IMR-90 (cell line): ENCODE measurements at regions not wholly inside any gene's neighbourhood (a gene's known extent, or its start where the extent isn't known, plus 50 kb on each side); places are given as distances from the start of the nearest gene placed in this dataset.

Source experiments
- ATAC-seq: fragments of 200-7000 bp; cut with Tn5 transposase; 2 replicates; pipeline ENCODE4 v1.9.1; 2020; ENCODE audit warnings: low read depth, mild to moderate bottlenecking, moderate library complexity
- BruUV-seq: library from RNA; stranded (reverse); fragments of 400-500 nt; replicated peaks from 2 replicates; lab custom pipeline; 2021; lab: Mats Ljungman, UMichigan
- CTCF ChIA-PET: fragments of 300-600 bp; formaldehyde crosslinking; extraction: SDS; loops from one replicate; lab custom pipeline; 2021; ENCODE audit warnings: antibody characterized with exemption; lab: Yijun Ruan, JAX
- POLR2A ChIA-PET: fragments of 300-600 bp; sonication (Branson Sonifier 250); formaldehyde crosslinking; loops from one replicate; lab custom pipeline; 2022; ENCODE audit warnings: antibody characterized with exemption; ENCODE audit not compliant: unreplicated experiment; lab: Charles Lee
- DNase-seq: peaks from one replicate; pipeline ENCODE4 v3.0.0; 2013
- H2AFZ ChIP-seq: replicated peaks from 2 replicates; pipeline ENCODE3; 2013; ENCODE audit warnings: low read length, mild to moderate bottlenecking; ENCODE audit not compliant: poor library complexity
- H2AK5ac ChIP-seq: 2 replicates; pipeline ENCODE4 v1.6.1; 2013; ENCODE audit warnings: low read depth, low read length, inconsistent platforms
- H2AK9ac ChIP-seq: replicated peaks from 2 replicates; pipeline ENCODE3; 2013; ENCODE audit warnings: mild to moderate bottlenecking, low read depth, low read length, moderate library complexity; ENCODE audit not compliant: poor library complexity
- H2BK120ac ChIP-seq: 2 replicates; pipeline ENCODE4 v1.6.1; 2013; ENCODE audit warnings: low read depth, low read length, inconsistent platforms
- H2BK15ac ChIP-seq: 3 replicates; pipeline ENCODE4 v1.6.1; 2013; ENCODE audit warnings: low read depth, low read length, inconsistent platforms
- H2BK20ac ChIP-seq: 2 replicates; pipeline ENCODE4 v1.6.1; 2013; ENCODE audit warnings: low read depth, mild to moderate bottlenecking, inconsistent platforms, low read length, moderate library complexity
- H2BK5ac ChIP-seq: 2 replicates; pipeline ENCODE4 v1.6.1; 2013; ENCODE audit warnings: mild to moderate bottlenecking, low read depth, low read length, inconsistent platforms; ENCODE audit not compliant: poor library complexity, severe bottlenecking
- H3K14ac ChIP-seq: replicated peaks from 2 replicates; pipeline ENCODE4 v1.6.1; 2013; ENCODE audit warnings: low read depth, low read length, inconsistent platforms
- H3K18ac ChIP-seq: 2 replicates; pipeline ENCODE4 v1.6.1; 2013; ENCODE audit warnings: low read depth, low read length, control low read depth
- H3K23ac ChIP-seq: 2 replicates; pipeline ENCODE4 v1.6.1; 2013; ENCODE audit warnings: low read depth, low read length, inconsistent platforms
- H3K27ac ChIP-seq: 2 replicates; pipeline ENCODE4 v1.5.1; 2013; ENCODE audit warnings: mild to moderate bottlenecking, control low read depth, low read length; ENCODE audit not compliant: insufficient read depth
- H3K27me3 ChIP-seq: 2 replicates; pipeline ENCODE4 v1.6.1; 2013; ENCODE audit warnings: low read length; ENCODE audit not compliant: control insufficient read depth, insufficient read depth
- H3K36me3 ChIP-seq: 2 replicates; pipeline ENCODE4 v1.6.1; 2013; ENCODE audit warnings: low read length, mixed read lengths; ENCODE audit not compliant: control insufficient read depth, insufficient read depth
- H3K4ac ChIP-seq: 2 replicates; pipeline ENCODE4 v1.6.1; 2013; ENCODE audit warnings: low read depth, low read length, inconsistent platforms
- H3K4me1 ChIP-seq: 2 replicates; pipeline ENCODE4 v1.6.1; 2013; ENCODE audit warnings: low read length, mixed read lengths; ENCODE audit not compliant: control insufficient read depth, insufficient read depth
- H3K4me2 ChIP-seq: 2 replicates; pipeline ENCODE4 v1.6.1; 2013; ENCODE audit warnings: low read depth, mild to moderate bottlenecking, control low read depth, low read length, moderate library complexity
- H3K4me3 ChIP-seq: 2 replicates; pipeline ENCODE4 v1.5.1; 2013; ENCODE audit warnings: low read depth, mild to moderate bottlenecking, control low read depth, low read length, moderate library complexity; ENCODE audit not compliant: insufficient read depth
- H3K56ac ChIP-seq: 2 replicates; pipeline ENCODE4 v1.6.1; 2013; ENCODE audit warnings: low read length, inconsistent platforms; ENCODE audit not compliant: insufficient read depth; ENCODE audit errors: extremely low read depth
- H3K79me1 ChIP-seq, 2 experiments: 2 replicates each; pipeline ENCODE4 v1.6.1; 2013; ENCODE audit warnings: low read length in 2 of 2, inconsistent platforms in 1 of 2, low read depth in 1 of 2
- H3K9ac ChIP-seq: 2 replicates; pipeline ENCODE4 v1.6.1; 2013; ENCODE audit warnings: low read depth, low read length, control low read depth
- H3K9me1 ChIP-seq: 2 replicates; pipeline ENCODE4 v1.6.1; 2013; ENCODE audit warnings: low read length, inconsistent platforms; ENCODE audit not compliant: insufficient read depth
- H3K9me3 ChIP-seq: 2 replicates; pipeline ENCODE4 v1.6.1; 2013; ENCODE audit warnings: low read length; ENCODE audit not compliant: control insufficient read depth, insufficient read depth
- H4K20me1 ChIP-seq: 2 replicates; pipeline ENCODE4 v1.6.1; 2013; ENCODE audit warnings: low read length, inconsistent platforms; ENCODE audit not compliant: insufficient read depth
- H4K5ac ChIP-seq: 2 replicates; pipeline ENCODE4 v1.6.1; 2013; ENCODE audit warnings: mild to moderate bottlenecking, low read depth, low read length, control low read depth
- H4K8ac ChIP-seq, 2 experiments: 2 replicates each; pipeline ENCODE4 v1.6.1; 2013; ENCODE audit warnings: low read depth in 2 of 2, low read length in 2 of 2, control low read depth in 1 of 2, inconsistent platforms in 1 of 2
- H4K91ac ChIP-seq: 2 replicates; pipeline ENCODE4 v1.6.1; 2013; ENCODE audit warnings: low read depth, low read length, inconsistent platforms; ENCODE audit not compliant: insufficient read depth
- BHLHE40 ChIP-seq: fragments of 150-350 bp; IDR thresholded peaks from 2 replicates; pipeline ENCODE4 v1.6.1; 2016; ENCODE audit warnings: mild to moderate bottlenecking, low read depth, low read length
- CHD1 ChIP-seq: IDR thresholded peaks from 2 replicates; pipeline ENCODE4 v1.6.1; 2012; ENCODE audit warnings: low read depth, low read length, improper control_type of control experiment
- ELK1 ChIP-seq: fragments of 150-350 bp; IDR thresholded peaks from 2 replicates; pipeline ENCODE4 v1.6.1; 2016; ENCODE audit warnings: low read depth, mild to moderate bottlenecking, low read length, moderate library complexity, borderline replicate concordance
- MAFK ChIP-seq: IDR thresholded peaks from 2 replicates; pipeline ENCODE4 v1.6.1; 2012; ENCODE audit warnings: low read depth, low read length, improper control_type of control experiment
- MXI1 ChIP-seq: IDR thresholded peaks from 2 replicates; pipeline ENCODE4 v1.6.1; 2012; ENCODE audit warnings: low read depth, mild to moderate bottlenecking, low read length, moderate library complexity, borderline replicate concordance
- RAD21 ChIP-seq: IDR thresholded peaks from 2 replicates; pipeline ENCODE4 v1.6.1; 2012; ENCODE audit warnings: low read length, improper control_type of control experiment
- RCOR1 ChIP-seq: IDR thresholded peaks from 2 replicates; pipeline ENCODE4 v1.6.1; 2012; ENCODE audit warnings: mild to moderate bottlenecking, low read length, improper control_type of control experiment; ENCODE audit not compliant: insufficient replicate concordance
- SMC3 ChIP-seq: fragments of 150-350 bp; IDR thresholded peaks from 2 replicates; pipeline ENCODE4 v1.6.1; 2016; ENCODE audit warnings: low read depth, mild to moderate bottlenecking, antibody characterized with exemption, low read length, moderate library complexity
- WGBS, 2 experiments: methylation state at CpG; one replicate each; pipeline versions ENCODE4 v1.1.5 to v1.1.7; 2013; ENCODE audit warnings: missing lambda C conversion rate in 2 of 2; ENCODE audit not compliant: insufficient read length in 1 of 2; ENCODE audit errors: extremely low coverage in 2 of 2; 5-methylcytosine and 5-hydroxymethylcytosine counted together
- dilution Hi-C: fragments of 300-500 bp; cut with HindIII; formaldehyde crosslinking; loops from one replicate; pipeline ENCODE4 v1.14.3; 2018; ENCODE audit warnings: low sequenced_read_pairs; ENCODE audit not compliant: unreplicated experiment
- in situ Hi-C: fragments of 300-500 bp; cut with MboI; formaldehyde crosslinking; loops from 3 replicates; pipeline ENCODE4 v1.14.3; 2019; ENCODE audit warnings: low sequenced_read_pairs, inconsistent platforms, mixed read lengths
- intact Hi-C: fragments of 100-400 bp; cut with micrococcal nuclease; formaldehyde crosslinking; loops from 2 replicates; pipeline ENCODE4 v1.10.0; 2022

- Histone ChIP-seq H3K4me3 (no peak overlapping the region), H2AFZ (no peak overlapping the region), H3K4me2 (no peak overlapping the region), H3K14ac (no peak overlapping the region), H4K91ac (no peak overlapping the region), H3K36me3 (no peaks in the 10 kb centered on the region), H3K4me1 (no peaks in the 10 kb centered on the region), H3K9me1 (no peaks in the 10 kb centered on the region), H2BK5ac (no peak overlapping the region), H3K9me3 (no peaks in the 10 kb centered on the region), H4K5ac (no peak overlapping the region), H3K79me1 (no peaks in the 10 kb centered on the region), H4K8ac (no peak overlapping the region), H2AK9ac (no peak overlapping the region), H4K20me1 (no peaks in the 10 kb centered on the region), H3K27me3 (no peaks in the 10 kb centered on the region), H3K27ac (no peak overlapping the region), H2AK5ac (no peak overlapping the region), H2BK120ac (no peak overlapping the region), H2BK15ac (no peak overlapping the region), H3K18ac (no peak overlapping the region), H3K23ac (no peak overlapping the region), H3K9ac (no peak overlapping the region), H3K4ac (no peak overlapping the region), H3K56ac (no peak overlapping the region), H2BK20ac (no peak overlapping the region)
- peak; percentile 48 for ATAC-seq
- ChIA-PET CTCF (no interaction called here), POLR2A (no interaction called here)
- WGBS, 2 experiments = no CpG with 5 or more reads among the region's 2 CpGs
- in situ Hi-C loops (no loop called here), dilution Hi-C loops (no loop called here), intact Hi-C loops (no loop called here)
- TF ChIP-seq SMC3 (no peak), MXI1 (no peak), MAFK (no peak), RAD21 (no peak), RCOR1 (no peak), BHLHE40 (no peak), CHD1 (no peak), ELK1 (no peak)
- BruUV-seq = no TSS peak
- peak; percentile 75 for DNase-seq
These were observed 807.8 kb downstream of the BRINP3 start for GRCh38 chr1:189669846-189670245.
